ENCODE measurements at regions not wholly inside any gene's neighbourhood (a gene's known extent, or its start where the extent isn't known, plus 50 kb on each side); places are given as distances from the start of the nearest gene placed in this dataset.

DNA sequence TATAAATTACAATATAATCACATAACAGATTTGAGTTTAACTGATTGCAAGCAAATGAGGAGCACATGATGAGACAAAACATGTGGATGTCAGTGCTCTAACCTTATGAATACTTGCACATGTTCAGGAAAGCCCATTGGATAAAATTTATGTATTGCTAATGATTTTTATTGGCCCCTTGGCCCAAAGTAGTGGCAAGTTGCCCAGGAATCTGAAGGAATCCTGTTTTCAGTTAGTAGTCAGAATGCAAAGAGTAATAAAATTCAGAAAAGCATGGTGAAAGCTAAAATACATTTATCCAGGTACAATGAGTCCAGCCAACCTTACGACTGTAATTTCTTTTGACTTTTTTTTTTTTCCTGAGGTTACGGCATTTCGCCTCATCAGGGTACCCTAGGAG is 1539.4 kb downstream of the EFNB2 start:
- Histone ChIP-seq H3K9me3 (no peaks in the 10 kb centered on the region), H3K27me3 (no peaks in the 10 kb centered on the region), H3K4me3 (no peak overlapping the region), H3K36me3 (no peaks in the 10 kb centered on the region), H3K4me1 (peaks cover 0 to 7% (median 0%) of the 10 kb centered on the region in 4 donors), H3K27ac (no peak overlapping the region)
- no peak for DNase-seq
- 70 to 82% methylated on average over 3 of the region's 3 CpGs for WGBS, 2 donors
- intact Hi-C loops (cut with DNase I), result no loop called here
- no peak for TF ChIP-seq POLR2AphosphoS5 (IDR thresholded peaks at IDR 0.05)
- no peak for TF ChIP-seq EP300 (IDR thresholded peaks at IDR 0.05)
- no peak for TF ChIP-seq POLR2A (IDR thresholded peaks at IDR 0.05)
- TF ChIP-seq, protein P1, sequence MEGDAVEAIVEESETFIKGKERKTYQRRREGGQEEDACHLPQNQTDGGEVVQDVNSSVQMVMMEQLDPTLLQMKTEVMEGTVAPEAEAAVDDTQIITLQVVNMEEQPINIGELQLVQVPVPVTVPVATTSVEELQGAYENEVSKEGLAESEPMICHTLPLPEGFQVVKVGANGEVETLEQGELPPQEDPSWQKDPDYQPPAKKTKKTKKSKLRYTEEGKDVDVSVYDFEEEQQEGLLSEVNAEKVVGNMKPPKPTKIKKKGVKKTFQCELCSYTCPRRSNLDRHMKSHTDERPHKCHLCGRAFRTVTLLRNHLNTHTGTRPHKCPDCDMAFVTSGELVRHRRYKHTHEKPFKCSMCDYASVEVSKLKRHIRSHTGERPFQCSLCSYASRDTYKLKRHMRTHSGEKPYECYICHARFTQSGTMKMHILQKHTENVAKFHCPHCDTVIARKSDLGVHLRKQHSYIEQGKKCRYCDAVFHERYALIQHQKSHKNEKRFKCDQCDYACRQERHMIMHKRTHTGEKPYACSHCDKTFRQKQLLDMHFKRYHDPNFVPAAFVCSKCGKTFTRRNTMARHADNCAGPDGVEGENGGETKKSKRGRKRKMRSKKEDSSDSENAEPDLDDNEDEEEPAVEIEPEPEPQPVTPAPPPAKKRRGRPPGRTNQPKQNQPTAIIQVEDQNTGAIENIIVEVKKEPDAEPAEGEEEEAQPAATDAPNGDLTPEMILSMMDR (IDR thresholded peaks at IDR 0.05), result no peak

DNA sequence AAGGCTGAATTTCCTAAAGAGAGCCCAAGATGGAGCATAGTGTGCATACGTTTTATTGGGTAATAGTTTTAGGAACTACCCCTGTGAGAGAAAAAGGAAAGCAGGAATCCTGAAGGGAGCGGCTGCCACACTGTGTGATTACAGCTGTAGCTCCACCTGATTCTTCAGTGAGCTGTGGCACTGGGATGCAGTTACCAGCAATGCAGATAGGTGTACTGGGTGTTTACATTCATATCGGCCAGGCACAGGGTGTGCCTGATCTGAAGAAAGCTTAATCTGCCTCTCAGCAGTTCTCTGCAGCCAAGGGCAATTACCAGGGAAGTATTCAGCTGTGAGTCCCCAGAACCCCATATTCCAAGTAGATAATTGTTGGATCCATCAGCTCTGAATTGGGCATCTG is 1541.8 kb downstream of the EFNB2 start:
- Histone ChIP-seq H3K27ac (no peak overlapping the region), H3K36me3 (no peaks in the 10 kb centered on the region), H3K27me3 (no peaks in the 10 kb centered on the region), H3K4me3 (no peak overlapping the region), H3K9me3 (no peaks in the 10 kb centered on the region), H3K4me1 (peaks cover 0 to 7% (median 0%) of the 10 kb centered on the region in 4 donors)
- DNase-seq, result no peak
- WGBS, 2 donors, result 55 to 80% methylated on average over 3 of the region's 3 CpGs
- TF ChIP-seq POLR2AphosphoS5 (IDR thresholded peaks at IDR 0.05) (no peak), EP300 (IDR thresholded peaks at IDR 0.05) (no peak), POLR2A (IDR thresholded peaks at IDR 0.05) (no peak)
- TF ChIP-seq, protein P1 (IDR thresholded peaks at IDR 0.05), result no peak
- intact Hi-C loops (cut with DNase I), result no loop called here

DNA sequence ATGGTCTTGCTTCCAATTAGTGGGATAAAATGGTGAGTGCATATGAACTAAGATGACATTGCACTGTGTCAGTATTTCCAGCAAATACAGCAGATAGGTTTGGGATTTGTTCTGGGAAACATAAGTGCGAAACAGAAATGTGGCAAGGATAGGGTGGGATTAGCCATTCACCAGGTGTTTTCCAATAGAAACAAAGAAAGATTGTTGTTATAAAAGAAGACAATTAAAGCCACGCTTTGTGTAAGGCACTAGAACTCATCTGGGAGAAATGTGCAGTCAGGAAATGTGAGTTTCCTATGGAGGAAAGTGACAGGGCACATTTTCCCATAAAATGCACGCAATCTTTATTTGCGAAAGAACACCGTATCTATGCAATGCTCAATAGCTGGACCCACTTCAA is 1547.8 kb downstream of the EFNB2 start:
- no peak overlapping the region for H3K27ac ChIP-seq
- no peaks in the 10 kb centered on the region for H3K9me3 ChIP-seq
- intact Hi-C loops (cut with DNase I), result no loop called here
- WGBS, 2 donors, result 88% methylated on average over 5 of the region's 5 CpGs
- H3K27me3 ChIP-seq, result no peaks in the 10 kb centered on the region
- H3K4me1 ChIP-seq, result peaks cover 0 to 15% (median 4%) of the 10 kb centered on the region in 4 donors
- no peak for DNase-seq
- H3K4me3 ChIP-seq, result no peak overlapping the region
- no peaks in the 10 kb centered on the region for H3K36me3 ChIP-seq
- TF ChIP-seq EP300 (IDR thresholded peaks at IDR 0.05) (no peak), POLR2A (IDR thresholded peaks at IDR 0.05) (no peak), POLR2AphosphoS5 (IDR thresholded peaks at IDR 0.05) (no peak)
- TF ChIP-seq, protein P1 (IDR thresholded peaks at IDR 0.05), result no peak

DNA sequence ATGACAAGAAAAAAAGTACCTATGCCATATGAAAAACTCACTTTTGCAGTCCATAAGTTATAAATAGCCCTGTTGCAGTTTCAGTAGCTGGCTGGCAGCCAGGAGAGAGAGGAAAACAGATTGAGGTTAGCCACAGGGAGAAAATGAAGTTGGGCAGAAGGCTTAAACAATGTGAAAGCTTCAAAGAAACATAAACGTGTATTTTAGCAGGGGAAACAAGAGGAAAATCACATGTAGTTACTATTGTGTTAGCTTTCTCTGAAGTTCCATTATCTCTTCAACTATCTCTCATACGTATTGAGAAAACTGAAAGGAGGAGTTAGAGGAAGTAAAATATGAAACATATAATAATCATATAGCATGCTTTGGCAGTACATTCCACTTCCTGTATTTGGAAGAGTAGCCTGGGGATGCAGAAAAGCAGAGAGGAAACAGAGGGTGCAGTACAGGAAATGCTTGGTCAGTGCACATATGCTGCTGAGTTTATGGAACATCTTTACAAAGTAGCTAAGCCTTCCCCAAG is 1551.1 kb downstream of the EFNB2 start:
- Histone ChIP-seq H3K4me1 (peaks cover 0 to 15% (median 4%) of the 10 kb centered on the region in 4 donors), H3K36me3 (no peaks in the 10 kb centered on the region), H3K27me3 (no peaks in the 10 kb centered on the region), H3K4me3 (no peak overlapping the region), H3K27ac (peak overlapping the region in 2 of 4 donors; percentile 14 to 34), H3K9me3 (no peaks in the 10 kb centered on the region)
- TF ChIP-seq EP300 (IDR thresholded peaks at IDR 0.05), result no peak
- no peak for TF ChIP-seq POLR2AphosphoS5 (IDR thresholded peaks at IDR 0.05)
- TF ChIP-seq, protein P1 (IDR thresholded peaks at IDR 0.05), result no peak
- TF ChIP-seq POLR2A (IDR thresholded peaks at IDR 0.05), result no peak
- DNase-seq, result peak; percentile 64
- 5 to 8% methylated on average over 2 of the region's 2 CpGs for WGBS, 2 donors
- intact Hi-C loops (cut with DNase I), result no loop called here

DNA sequence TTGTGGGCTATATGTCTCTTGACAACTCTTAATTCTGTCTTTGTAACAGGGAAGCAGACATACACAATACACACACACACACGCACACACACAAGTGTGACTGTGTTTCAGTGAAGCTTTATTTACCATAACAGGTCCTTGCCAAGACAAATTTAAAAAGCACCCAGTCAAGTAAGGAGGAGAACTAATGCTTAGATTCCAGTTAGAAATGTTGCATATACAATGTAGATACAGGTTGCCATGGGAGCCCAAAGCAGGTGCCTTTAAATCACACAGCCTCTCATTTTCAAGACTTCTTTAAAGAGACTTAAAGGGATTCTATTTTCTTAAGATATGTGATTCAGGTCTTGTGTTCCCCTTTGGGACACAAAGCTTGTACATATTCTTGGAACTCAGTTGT is 1551.9 kb downstream of the EFNB2 start:
- intact Hi-C loops (cut with DNase I), result no loop called here
- WGBS, 2 donors, result 90 to 92% methylated on average over 1 of the region's 1 CpG

More for the DNA sequence above, 1551.9 kb downstream of the EFNB2 start:
- no peaks in the 10 kb centered on the region for H3K9me3 ChIP-seq
- no peak for TF ChIP-seq EP300 (IDR thresholded peaks at IDR 0.05)
- TF ChIP-seq, protein P1 (IDR thresholded peaks at IDR 0.05), result no peak
- no peak for TF ChIP-seq POLR2A (IDR thresholded peaks at IDR 0.05)
- TF ChIP-seq POLR2AphosphoS5 (IDR thresholded peaks at IDR 0.05), result no peak
- no peaks in the 10 kb centered on the region for H3K27me3 ChIP-seq
- H3K4me1 ChIP-seq, result peaks cover 0 to 15% (median 4%) of the 10 kb centered on the region in 4 donors
- H3K27ac ChIP-seq, result no peak overlapping the region
- H3K4me3 ChIP-seq, result no peak overlapping the region
- no peaks in the 10 kb centered on the region for H3K36me3 ChIP-seq
- no peak for DNase-seq
